Heart right ventricle (tissue), 16 donors: ENCODE measurements at regions not wholly inside any gene's neighbourhood (a gene's known extent, or its start where the extent isn't known, plus 50 kb on each side); places are given as distances from the start of the nearest gene placed in this dataset.
"Not testable (repeated sequence)": the region's sequence is repeated elsewhere in the genome, so short reads cannot be mapped to it uniquely, and the experiment has no call there.

Experiments
- ATAC-seq, 8 donors: fragments of 200-7000 bp; cut with Tn5 transposase; one replicate each; pipeline ENCODE4 v1.9.1; 2020; ENCODE audit warnings: mild to moderate bottlenecking in 8 of 8, moderate library complexity in 8 of 8, moderate number of reproducible peaks in 1 of 8
- DNase-seq, 2 donors: peaks; one replicate each; pipeline ENCODE4 v3.0.0-alpha.2; 2020
- H3K27ac ChIP-seq, 10 donors: fragments of 200-600 bp; sonication (generic) in 2 of 10; one replicate each; pipeline versions ENCODE4 v1.5.0 to v1.8.0; 2020 to 2022; ENCODE audit warnings: mild to moderate bottlenecking in 3 of 10
- H3K27me3 ChIP-seq, 7 donors: fragments of 200-600 bp; one replicate each; pipeline ENCODE4 v1.8.0; 2021 to 2022; ENCODE audit warnings: mild to moderate bottlenecking in 2 of 7
- H3K36me3 ChIP-seq, 9 donors: fragments of 200-600 bp; sonication (generic) in 1 of 9; one replicate each; pipeline versions ENCODE4 v1.5.0 to v1.8.0; 2020 to 2022; ENCODE audit warnings: mild to moderate bottlenecking in 2 of 9
- H3K4me1 ChIP-seq, 9 donors: fragments of 200-600 bp; sonication (generic) in 1 of 9; one replicate each; pipeline versions ENCODE4 v1.5.0 to v1.8.0; 2020 to 2022; ENCODE audit warnings: mild to moderate bottlenecking in 4 of 9
- H3K4me3 ChIP-seq, 10 donors: fragments of 200-600 bp; sonication (generic) in 2 of 10; one replicate each; pipeline versions ENCODE4 v1.5.0 to v1.8.0; 2020 to 2022; ENCODE audit warnings: mild to moderate bottlenecking in 7 of 10, moderate library complexity in 2 of 10
- H3K9me3 ChIP-seq, 11 donors: fragments of 200-600 bp in 10 of 11; sonication (generic) in 2 of 11; one replicate each; pipeline versions ENCODE4 v1.5.0 to v1.8.0; 2013 to 2022; ENCODE audit warnings: mild to moderate bottlenecking in 2 of 11, control low read depth in 1 of 11, moderate library complexity in 1 of 11
- WGBS, 2 donors: extraction: QIAGEN DNeasy Blood & Tissue Kit; methylation state at CpG; one replicate each; pipeline ENCODE4 v1.1.7; 2013; ENCODE audit warnings: inconsistent platforms in 1 of 2; 5-methylcytosine and 5-hydroxymethylcytosine counted together
- intact Hi-C, 10 donors: fragments of 100-400 bp; cut with DNase I; formaldehyde crosslinking; loops; one replicate each; pipeline versions ENCODE4 v1.11.1 to v1.14.2; 2022
- TF ChIP-seq, protein P1 (sequence below), 9 donors: fragments of 200-600 bp; sonication (generic) in 2 of 9; IDR thresholded peaks; one replicate each; pipeline versions ENCODE4 v1.5.0 to v1.8.0; 2021 to 2022; ENCODE audit warnings: antibody characterized with exemption in 9 of 9, mild to moderate bottlenecking in 5 of 9, moderate library complexity in 1 of 9
- donor health status: Arrhythmogenic right ventricular cardiomyopathy.
- donor health status: ischemic (EF 13 %, LVEDD 7.1; RV severe dilation, severe dysfunction).
- donor health status: healthy with polysubstance abuse.
- donor health status: DM: no; HTN: yes; CAD: no.
- donor health status: DM: no; HTN: no; CAD: no.
- donor health status: ischemic (EF 25% LVEDD 6.9; RV normal size, moderate dysfunction).
- donor health status: ischemic (EF 25% LVEDD 5.7; RV mildly dilated, moderate dysfunction).
- donor health status: healthy.
- donor health status: DM: yes; HTN: yes; CAD: no.
- donor health status: Ischemic cardiomyopathy.
- donor health status: ischemic (EF 35%, LVEDD 5.7; RV mildly dilated, moderate dysfunction).
- donor health status: nonischemic (EF 11% LVEDD 7.7; RV severe dilation, severe dysfunction).
- donor health status: DM: yes; HTN: yes; CAD: no.
- donor health status: PGD.
- donor health status: ischemic (EF 29% LVEDD 5.4; RV normal size, mild dysfunction).
- donor health status: nonischemic (EF 23%, LVEDD 6.1; RV moderate dilation, normal function).

DNA sequence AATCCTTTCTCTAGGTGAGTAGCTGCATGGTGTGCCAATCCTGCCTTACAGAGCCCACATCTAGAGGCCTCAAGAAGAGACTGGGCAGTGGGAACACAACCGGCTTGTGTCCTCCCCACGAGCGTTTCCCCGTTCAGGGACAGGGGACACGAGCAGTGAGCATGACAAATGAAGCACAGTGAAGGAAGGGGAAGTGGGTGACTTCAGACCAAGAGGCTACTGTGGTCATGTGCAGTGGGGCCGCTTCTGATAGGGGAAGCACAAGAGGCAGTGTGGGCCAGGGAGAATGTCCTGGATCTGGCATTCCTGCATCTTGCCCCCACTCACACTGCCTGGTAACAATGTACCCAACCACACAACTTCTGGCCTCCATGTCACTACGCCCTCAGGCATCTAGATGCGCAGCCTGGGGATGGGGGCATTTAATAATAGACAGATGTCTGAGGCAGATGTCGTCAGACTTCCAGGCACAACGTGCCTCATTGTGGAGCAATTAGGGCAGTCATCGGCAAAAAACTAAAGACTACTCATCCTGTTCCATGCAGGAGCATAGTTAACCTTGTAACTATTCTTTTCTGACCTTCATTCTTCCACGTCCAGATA is 155.6 kb upstream of the NBPF11 start:
- intact Hi-C loops, result no loop called here
- H3K27me3 ChIP-seq, result peaks cover 6 to 94% (median 90%) of the 10 kb centered on the region in 7 donors
- ATAC-seq, result peak in 2 of 8 donors; percentile 26 to 27

GRCh38 chr1:148304935-148305334 is 152.9 kb upstream of the NBPF11 start:
- peaks cover 2 to 67% (median 64%) of the 10 kb centered on the region in 7 donors for H3K27me3 ChIP-seq
- peaks cover 0 to 11% (median 0%) of the 10 kb centered on the region in 9 donors for H3K4me1 ChIP-seq
- H3K9me3 ChIP-seq, H3K27ac ChIP-seq, H3K36me3 ChIP-seq, DNase-seq, H3K4me3 ChIP-seq, intact Hi-C loops, ATAC-seq: not testable (repeated sequence)
- WGBS, 2 donors, result 76 to 82% methylated on average over 4 of the region's 4 CpGs

More for the DNA sequence above, 155.6 kb upstream of the NBPF11 start:
- no peak for DNase-seq
- TF ChIP-seq, protein P1, sequence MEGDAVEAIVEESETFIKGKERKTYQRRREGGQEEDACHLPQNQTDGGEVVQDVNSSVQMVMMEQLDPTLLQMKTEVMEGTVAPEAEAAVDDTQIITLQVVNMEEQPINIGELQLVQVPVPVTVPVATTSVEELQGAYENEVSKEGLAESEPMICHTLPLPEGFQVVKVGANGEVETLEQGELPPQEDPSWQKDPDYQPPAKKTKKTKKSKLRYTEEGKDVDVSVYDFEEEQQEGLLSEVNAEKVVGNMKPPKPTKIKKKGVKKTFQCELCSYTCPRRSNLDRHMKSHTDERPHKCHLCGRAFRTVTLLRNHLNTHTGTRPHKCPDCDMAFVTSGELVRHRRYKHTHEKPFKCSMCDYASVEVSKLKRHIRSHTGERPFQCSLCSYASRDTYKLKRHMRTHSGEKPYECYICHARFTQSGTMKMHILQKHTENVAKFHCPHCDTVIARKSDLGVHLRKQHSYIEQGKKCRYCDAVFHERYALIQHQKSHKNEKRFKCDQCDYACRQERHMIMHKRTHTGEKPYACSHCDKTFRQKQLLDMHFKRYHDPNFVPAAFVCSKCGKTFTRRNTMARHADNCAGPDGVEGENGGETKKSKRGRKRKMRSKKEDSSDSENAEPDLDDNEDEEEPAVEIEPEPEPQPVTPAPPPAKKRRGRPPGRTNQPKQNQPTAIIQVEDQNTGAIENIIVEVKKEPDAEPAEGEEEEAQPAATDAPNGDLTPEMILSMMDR (IDR thresholded peaks at IDR 0.05), result no peak
- H3K36me3 ChIP-seq, result no peaks in the 10 kb centered on the region
- H3K9me3 ChIP-seq, result peaks cover 0 to 28% (median 8%) of the 10 kb centered on the region in 11 donors
- WGBS, 2 donors, result 79 to 87% methylated on average over 12 of the region's 12 CpGs
- peak overlapping the region in 1 of 10 donors; percentile 24 for H3K27ac ChIP-seq
- no peak overlapping the region for H3K4me3 ChIP-seq
- peaks cover 0 to 11% (median 0%) of the 10 kb centered on the region in 9 donors for H3K4me1 ChIP-seq

GRCh38 chr1:148302586-148303364 is 150.7 kb upstream of the NBPF11 start:
- peaks cover 0 to 11% (median 0%) of the 10 kb centered on the region in 9 donors for H3K4me1 ChIP-seq
- H3K36me3 ChIP-seq, H3K9me3 ChIP-seq, intact Hi-C loops: not testable (repeated sequence)
- peak; percentile 82 to 95 (median 90) for ATAC-seq
- peak; percentile 43 to 56 for DNase-seq
- peaks cover 0 to 45% (median 43%) of the 10 kb centered on the region in 7 donors for H3K27me3 ChIP-seq
- H3K27ac ChIP-seq, result peak overlapping the region in 1 of 10 donors; percentile 40
- peak overlapping the region in 8 of 10 donors; percentile 19 to 51 (median 42) for H3K4me3 ChIP-seq
- 0 to 4% methylated on average over 6 to 15 of the region's 52 CpGs for WGBS, 2 donors

DNA sequence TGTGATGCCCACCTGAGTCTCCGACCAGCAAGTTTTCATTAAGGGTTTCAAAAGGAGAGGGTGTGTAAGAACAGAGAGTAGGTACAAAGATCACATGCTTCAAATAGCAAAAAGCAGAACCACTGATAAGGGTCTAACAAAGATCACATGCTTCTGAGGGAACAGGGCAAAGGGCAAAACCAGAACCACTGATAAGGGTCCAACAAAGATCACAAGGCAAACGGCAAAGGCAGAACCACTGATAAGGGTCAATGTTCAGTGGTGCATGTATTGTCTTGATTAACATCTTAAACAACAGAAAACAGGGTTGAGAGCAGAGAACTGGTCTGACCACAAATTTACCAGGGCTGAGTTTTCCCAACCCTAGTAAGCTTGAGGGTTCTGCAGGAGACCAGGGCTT is 145.8 kb upstream of the NBPF11 start:
- 49 to 54% methylated on average over 2 of the region's 2 CpGs for WGBS, 2 donors
- H3K27ac ChIP-seq, H3K4me3 ChIP-seq, intact Hi-C loops, H3K36me3 ChIP-seq, H3K4me1 ChIP-seq, H3K9me3 ChIP-seq, ATAC-seq, DNase-seq: not testable (repeated sequence)
- peaks cover 0 to 13% (median 8%) of the 10 kb centered on the region in 7 donors for H3K27me3 ChIP-seq

- ATAC-seq (no peak), DNase-seq (no peak)
- Histone ChIP-seq H3K27me3 (peaks cover 0 to 20% (median 8%) of the 10 kb centered on the region in 7 donors), H3K27ac (no peak overlapping the region), H3K4me3 (no peak overlapping the region), H3K4me1 (no peaks in the 10 kb centered on the region), H3K9me3 (peaks cover 0 to 5% (median 0%) of the 10 kb centered on the region in 11 donors), H3K36me3 (no peaks in the 10 kb centered on the region)
- TF ChIP-seq, protein P1 (IDR thresholded peaks at IDR 0.05), result no peak
- intact Hi-C loops, result no loop called here
- WGBS, 2 donors, result 91 to 94% methylated on average over 3 of the region's 3 CpGs
Observed at GRCh38 chr1:148296511-148296910, 144.4 kb upstream of the NBPF11 start.
